HEK293 (cell line): ENCODE measurements at regions not wholly inside any gene's neighbourhood (a gene's known extent, or its start where the extent isn't known, plus 50 kb on each side); places are given as distances from the start of the nearest gene placed in this dataset.

Source experiments
- CTCF ChIP-seq: fragments of 450-650 bp; formaldehyde crosslinking; IDR thresholded peaks from 2 replicates; pipeline ENCODE4 v1.5.1; 2016; ENCODE audit warnings: missing biosample characterization, missing genetic modification characterization
- MEIS1 ChIP-seq: sonication (generic); formaldehyde crosslinking; IDR thresholded peaks from 2 replicates; pipeline ENCODE4 v1.8.1; 2022; ENCODE audit warnings: missing genetic modification reagents, mild to moderate bottlenecking, borderline replicate concordance
- ZNF558 ChIP-seq: fragments of 450-650 bp; formaldehyde crosslinking; IDR thresholded peaks from 2 replicates; pipeline ENCODE4 v1.5.1; 2016; ENCODE audit warnings: missing biosample characterization, missing genetic modification characterization
- TF ChIP-seq, protein P1 (sequence below): fragments of 450-650 bp; formaldehyde crosslinking; IDR thresholded peaks from 2 replicates; pipeline ENCODE4 v1.5.1; 2017; ENCODE audit warnings: missing biosample characterization, mild to moderate bottlenecking, missing genetic modification characterization, moderate library complexity
- TF ChIP-seq, protein P2 (sequence below): fragments of 450-650 bp; formaldehyde crosslinking; IDR thresholded peaks from 2 replicates; pipeline ENCODE4 v1.5.1; 2016; ENCODE audit warnings: missing biosample characterization, missing genetic modification characterization, low read depth
- TF ChIP-seq, protein P3 (sequence below): IDR thresholded peaks from 2 replicates; pipeline ENCODE4 v1.6.1; 2011; ENCODE audit warnings: mild to moderate bottlenecking, low read depth, low read length, borderline replicate concordance
- TF ChIP-seq, protein P4 (sequence below): fragments of 450-650 bp; formaldehyde crosslinking; IDR thresholded peaks from 2 replicates; pipeline ENCODE4 v1.5.1; 2017; ENCODE audit warnings: missing biosample characterization, missing genetic modification characterization
- TF ChIP-seq, protein P5 (sequence below): fragments of 450-650 bp; formaldehyde crosslinking; conservative IDR thresholded peaks from 2 replicates; pipeline ENCODE4 v1.5.1; 2016; ENCODE audit warnings: low read depth, missing biosample characterization, missing genetic modification characterization

DNA sequence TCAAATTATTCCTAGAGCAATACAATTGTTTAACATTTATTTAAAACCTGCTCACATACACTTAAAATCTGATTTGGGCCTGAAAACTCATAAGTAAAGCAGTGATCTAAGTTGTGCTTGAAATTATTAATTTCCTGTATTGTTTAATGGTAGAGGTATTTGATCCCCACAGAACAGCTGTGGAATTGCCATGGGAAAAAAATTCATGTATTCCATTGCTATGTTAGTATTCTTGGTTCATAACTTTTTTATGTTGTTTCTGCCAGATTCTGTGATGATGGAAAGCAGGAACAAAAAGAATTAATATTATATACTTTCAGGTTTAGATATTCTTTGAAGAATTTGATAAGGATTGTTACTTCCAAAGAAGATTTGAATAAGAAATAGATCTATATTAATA lies 831.5 kb upstream of the NR2F2 start:
- TF ChIP-seq, protein P1, sequence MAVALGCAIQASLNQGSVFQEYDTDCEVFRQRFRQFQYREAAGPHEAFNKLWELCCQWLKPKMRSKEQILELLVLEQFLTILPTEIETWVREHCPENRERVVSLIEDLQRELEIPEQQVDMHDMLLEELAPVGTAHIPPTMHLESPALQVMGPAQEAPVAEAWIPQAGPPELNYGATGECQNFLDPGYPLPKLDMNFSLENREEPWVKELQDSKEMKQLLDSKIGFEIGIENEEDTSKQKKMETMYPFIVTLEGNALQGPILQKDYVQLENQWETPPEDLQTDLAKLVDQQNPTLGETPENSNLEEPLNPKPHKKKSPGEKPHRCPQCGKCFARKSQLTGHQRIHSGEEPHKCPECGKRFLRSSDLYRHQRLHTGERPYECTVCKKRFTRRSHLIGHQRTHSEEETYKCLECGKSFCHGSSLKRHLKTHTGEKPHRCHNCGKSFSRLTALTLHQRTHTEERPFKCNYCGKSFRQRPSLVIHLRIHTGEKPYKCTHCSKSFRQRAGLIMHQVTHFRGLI: no peak
- TF ChIP-seq, protein P2, sequence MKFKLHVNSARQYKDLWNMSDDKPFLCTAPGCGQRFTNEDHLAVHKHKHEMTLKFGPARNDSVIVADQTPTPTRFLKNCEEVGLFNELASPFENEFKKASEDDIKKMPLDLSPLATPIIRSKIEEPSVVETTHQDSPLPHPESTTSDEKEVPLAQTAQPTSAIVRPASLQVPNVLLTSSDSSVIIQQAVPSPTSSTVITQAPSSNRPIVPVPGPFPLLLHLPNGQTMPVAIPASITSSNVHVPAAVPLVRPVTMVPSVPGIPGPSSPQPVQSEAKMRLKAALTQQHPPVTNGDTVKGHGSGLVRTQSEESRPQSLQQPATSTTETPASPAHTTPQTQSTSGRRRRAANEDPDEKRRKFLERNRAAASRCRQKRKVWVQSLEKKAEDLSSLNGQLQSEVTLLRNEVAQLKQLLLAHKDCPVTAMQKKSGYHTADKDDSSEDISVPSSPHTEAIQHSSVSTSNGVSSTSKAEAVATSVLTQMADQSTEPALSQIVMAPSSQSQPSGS (tag by site-specific recombination): no peak
- TF ChIP-seq ZNF558 (no peak), MEIS1 (CRISPR knock-in tag) (no peak), CTCF (tag by site-specific recombination) (no peak)
- TF ChIP-seq, protein P3, sequence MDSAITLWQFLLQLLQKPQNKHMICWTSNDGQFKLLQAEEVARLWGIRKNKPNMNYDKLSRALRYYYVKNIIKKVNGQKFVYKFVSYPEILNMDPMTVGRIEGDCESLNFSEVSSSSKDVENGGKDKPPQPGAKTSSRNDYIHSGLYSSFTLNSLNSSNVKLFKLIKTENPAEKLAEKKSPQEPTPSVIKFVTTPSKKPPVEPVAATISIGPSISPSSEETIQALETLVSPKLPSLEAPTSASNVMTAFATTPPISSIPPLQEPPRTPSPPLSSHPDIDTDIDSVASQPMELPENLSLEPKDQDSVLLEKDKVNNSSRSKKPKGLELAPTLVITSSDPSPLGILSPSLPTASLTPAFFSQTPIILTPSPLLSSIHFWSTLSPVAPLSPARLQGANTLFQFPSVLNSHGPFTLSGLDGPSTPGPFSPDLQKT: no peak
- TF ChIP-seq, protein P4, sequence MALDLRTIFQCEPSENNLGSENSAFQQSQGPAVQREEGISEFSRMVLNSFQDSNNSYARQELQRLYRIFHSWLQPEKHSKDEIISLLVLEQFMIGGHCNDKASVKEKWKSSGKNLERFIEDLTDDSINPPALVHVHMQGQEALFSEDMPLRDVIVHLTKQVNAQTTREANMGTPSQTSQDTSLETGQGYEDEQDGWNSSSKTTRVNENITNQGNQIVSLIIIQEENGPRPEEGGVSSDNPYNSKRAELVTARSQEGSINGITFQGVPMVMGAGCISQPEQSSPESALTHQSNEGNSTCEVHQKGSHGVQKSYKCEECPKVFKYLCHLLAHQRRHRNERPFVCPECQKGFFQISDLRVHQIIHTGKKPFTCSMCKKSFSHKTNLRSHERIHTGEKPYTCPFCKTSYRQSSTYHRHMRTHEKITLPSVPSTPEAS (tag by site-specific recombination): no peak
- TF ChIP-seq, protein P5, sequence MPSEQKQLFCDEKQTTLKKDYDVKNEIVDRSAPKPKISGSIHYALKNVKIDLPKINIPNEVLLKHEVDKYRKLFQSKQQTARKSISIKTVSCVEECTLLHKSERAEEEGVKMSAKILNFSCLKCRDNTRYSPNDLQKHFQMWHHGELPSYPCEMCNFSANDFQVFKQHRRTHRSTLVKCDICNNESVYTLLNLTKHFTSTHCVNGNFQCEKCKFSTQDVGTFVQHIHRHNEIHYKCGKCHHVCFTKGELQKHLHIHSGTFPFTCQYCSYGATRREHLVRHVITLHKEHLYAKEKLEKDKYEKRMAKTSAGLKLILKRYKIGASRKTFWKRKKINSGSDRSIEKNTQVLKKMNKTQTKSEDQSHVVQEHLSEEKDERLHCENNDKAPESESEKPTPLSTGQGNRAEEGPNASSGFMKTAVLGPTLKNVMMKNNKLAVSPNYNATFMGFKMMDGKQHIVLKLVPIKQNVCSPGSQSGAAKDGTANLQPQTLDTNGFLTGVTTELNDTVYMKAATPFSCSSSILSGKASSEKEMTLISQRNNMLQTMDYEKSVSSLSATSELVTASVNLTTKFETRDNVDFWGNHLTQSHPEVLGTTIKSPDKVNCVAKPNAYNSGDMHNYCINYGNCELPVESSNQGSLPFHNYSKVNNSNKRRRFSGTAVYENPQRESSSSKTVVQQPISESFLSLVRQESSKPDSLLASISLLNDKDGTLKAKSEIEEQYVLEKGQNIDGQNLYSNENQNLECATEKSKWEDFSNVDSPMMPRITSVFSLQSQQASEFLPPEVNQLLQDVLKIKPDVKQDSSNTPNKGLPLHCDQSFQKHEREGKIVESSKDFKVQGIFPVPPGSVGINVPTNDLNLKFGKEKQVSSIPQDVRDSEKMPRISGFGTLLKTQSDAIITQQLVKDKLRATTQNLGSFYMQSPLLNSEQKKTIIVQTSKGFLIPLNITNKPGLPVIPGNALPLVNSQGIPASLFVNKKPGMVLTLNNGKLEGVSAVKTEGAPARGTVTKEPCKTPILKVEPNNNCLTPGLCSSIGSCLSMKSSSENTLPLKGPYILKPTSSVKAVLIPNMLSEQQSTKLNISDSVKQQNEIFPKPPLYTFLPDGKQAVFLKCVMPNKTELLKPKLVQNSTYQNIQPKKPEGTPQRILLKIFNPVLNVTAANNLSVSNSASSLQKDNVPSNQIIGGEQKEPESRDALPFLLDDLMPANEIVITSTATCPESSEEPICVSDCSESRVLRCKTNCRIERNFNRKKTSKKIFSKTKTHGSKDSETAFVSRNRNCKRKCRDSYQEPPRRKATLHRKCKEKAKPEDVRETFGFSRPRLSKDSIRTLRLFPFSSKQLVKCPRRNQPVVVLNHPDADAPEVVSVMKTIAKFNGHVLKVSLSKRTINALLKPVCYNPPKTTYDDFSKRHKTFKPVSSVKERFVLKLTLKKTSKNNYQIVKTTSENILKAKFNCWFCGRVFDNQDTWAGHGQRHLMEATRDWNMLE: no peak
